ENCODE measurements at regions not wholly inside any gene's neighbourhood (a gene's known extent, or its start where the extent isn't known, plus 50 kb on each side); places are given as distances from the start of the nearest gene placed in this dataset.

DNA sequence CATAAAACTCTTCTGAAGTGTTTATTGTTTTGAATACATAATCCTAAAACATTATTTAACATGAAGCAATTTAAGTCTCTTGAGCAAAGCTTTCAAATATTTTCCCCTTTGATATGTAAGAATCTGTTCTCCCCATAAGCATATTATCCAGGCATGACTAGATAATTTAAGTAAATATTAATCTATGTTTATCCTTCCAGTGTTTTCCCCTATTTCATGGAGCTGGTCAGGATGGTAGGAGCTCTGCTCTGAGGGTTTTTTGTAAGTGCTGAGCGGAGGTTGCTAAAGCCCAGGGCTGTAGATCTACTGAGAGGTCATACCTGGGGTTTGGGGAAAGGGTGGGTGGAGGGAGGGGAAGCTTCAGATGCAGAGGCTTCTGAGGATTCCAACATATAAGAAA is 258.9 kb upstream of the SFRP2 start:
- TF ChIP-seq, protein P1, sequence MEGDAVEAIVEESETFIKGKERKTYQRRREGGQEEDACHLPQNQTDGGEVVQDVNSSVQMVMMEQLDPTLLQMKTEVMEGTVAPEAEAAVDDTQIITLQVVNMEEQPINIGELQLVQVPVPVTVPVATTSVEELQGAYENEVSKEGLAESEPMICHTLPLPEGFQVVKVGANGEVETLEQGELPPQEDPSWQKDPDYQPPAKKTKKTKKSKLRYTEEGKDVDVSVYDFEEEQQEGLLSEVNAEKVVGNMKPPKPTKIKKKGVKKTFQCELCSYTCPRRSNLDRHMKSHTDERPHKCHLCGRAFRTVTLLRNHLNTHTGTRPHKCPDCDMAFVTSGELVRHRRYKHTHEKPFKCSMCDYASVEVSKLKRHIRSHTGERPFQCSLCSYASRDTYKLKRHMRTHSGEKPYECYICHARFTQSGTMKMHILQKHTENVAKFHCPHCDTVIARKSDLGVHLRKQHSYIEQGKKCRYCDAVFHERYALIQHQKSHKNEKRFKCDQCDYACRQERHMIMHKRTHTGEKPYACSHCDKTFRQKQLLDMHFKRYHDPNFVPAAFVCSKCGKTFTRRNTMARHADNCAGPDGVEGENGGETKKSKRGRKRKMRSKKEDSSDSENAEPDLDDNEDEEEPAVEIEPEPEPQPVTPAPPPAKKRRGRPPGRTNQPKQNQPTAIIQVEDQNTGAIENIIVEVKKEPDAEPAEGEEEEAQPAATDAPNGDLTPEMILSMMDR (IDR thresholded peaks at IDR 0.05 in 2 of 3, conservative IDR thresholded peaks at IDR 0.05 in 1 of 3; ENCODE audit: control insufficient read depth in 2 of 3, extremely low read depth in 1 of 3, insufficient read depth in 1 of 3, low read depth in 3 of 3, low read length in 3 of 3), result no peak
- TF ChIP-seq ATF7 (IDR thresholded peaks at IDR 0.05; ENCODE audit: low read depth), result no peak
- no peak for TF ChIP-seq JUNB (IDR thresholded peaks at IDR 0.05)
- no peak for TF ChIP-seq ZZZ3 (IDR thresholded peaks at IDR 0.05; ENCODE audit: control insufficient read depth, insufficient read length, low read depth)
- TF ChIP-seq EZH2 (IDR thresholded peaks at IDR 0.05; ENCODE audit: borderline replicate concordance, control insufficient read depth, low read depth, low read length), result no peak
- TF ChIP-seq, protein P2, sequence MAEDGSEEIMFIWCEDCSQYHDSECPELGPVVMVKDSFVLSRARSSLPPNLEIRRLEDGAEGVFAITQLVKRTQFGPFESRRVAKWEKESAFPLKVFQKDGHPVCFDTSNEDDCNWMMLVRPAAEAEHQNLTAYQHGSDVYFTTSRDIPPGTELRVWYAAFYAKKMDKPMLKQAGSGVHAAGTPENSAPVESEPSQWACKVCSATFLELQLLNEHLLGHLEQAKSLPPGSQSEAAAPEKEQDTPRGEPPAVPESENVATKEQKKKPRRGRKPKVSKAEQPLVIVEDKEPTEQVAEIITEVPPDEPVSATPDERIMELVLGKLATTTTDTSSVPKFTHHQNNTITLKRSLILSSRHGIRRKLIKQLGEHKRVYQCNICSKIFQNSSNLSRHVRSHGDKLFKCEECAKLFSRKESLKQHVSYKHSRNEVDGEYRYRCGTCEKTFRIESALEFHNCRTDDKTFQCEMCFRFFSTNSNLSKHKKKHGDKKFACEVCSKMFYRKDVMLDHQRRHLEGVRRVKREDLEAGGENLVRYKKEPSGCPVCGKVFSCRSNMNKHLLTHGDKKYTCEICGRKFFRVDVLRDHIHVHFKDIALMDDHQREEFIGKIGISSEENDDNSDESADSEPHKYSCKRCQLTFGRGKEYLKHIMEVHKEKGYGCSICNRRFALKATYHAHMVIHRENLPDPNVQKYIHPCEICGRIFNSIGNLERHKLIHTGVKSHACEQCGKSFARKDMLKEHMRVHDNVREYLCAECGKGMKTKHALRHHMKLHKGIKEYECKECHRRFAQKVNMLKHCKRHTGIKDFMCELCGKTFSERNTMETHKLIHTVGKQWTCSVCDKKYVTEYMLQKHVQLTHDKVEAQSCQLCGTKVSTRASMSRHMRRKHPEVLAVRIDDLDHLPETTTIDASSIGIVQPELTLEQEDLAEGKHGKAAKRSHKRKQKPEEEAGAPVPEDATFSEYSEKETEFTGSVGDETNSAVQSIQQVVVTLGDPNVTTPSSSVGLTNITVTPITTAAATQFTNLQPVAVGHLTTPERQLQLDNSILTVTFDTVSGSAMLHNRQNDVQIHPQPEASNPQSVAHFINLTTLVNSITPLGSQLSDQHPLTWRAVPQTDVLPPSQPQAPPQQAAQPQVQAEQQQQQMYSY (CRISPR knock-in tag; IDR thresholded peaks at IDR 0.05), result no peak
- TF ChIP-seq, protein P3, sequence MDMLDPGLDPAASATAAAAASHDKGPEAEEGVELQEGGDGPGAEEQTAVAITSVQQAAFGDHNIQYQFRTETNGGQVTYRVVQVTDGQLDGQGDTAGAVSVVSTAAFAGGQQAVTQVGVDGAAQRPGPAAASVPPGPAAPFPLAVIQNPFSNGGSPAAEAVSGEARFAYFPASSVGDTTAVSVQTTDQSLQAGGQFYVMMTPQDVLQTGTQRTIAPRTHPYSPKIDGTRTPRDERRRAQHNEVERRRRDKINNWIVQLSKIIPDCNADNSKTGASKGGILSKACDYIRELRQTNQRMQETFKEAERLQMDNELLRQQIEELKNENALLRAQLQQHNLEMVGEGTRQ (IDR thresholded peaks at IDR 0.05; ENCODE audit: borderline replicate concordance, low read depth, low read length), result no peak
- no peak for TF ChIP-seq SMAD1 (IDR thresholded peaks at IDR 0.05; ENCODE audit: low read depth, partially characterized antibody)
- TF ChIP-seq SMC3 (IDR thresholded peaks at IDR 0.05; ENCODE audit: borderline replicate concordance, low read length), result no peak
- TF ChIP-seq CEBPB (IDR thresholded peaks at IDR 0.05; ENCODE audit: borderline replicate concordance in 1 of 2, low read depth in 2 of 2, low read length in 2 of 2), result no peak
- no peak for TF ChIP-seq ZNF274 (IDR thresholded peaks at IDR 0.05; ENCODE audit: insufficient read depth, insufficient read length)
- no peak for TF ChIP-seq CHD2 (IDR thresholded peaks at IDR 0.05; ENCODE audit: borderline replicate concordance, low read depth, low read length)
- TF ChIP-seq PAX5 (IDR thresholded peaks at IDR 0.05; ENCODE audit: borderline replicate concordance, low read depth, low read length), result no peak
